GM12865 (cell line): ENCODE measurements at regions not wholly inside any gene's neighbourhood (a gene's known extent, or its start where the extent isn't known, plus 50 kb on each side); places are given as distances from the start of the nearest gene placed in this dataset.

Experiments
- DNase-seq: peaks from one replicate; pipeline ENCODE4 v3.0.0; 2010; ENCODE audit warnings: low read depth
- H3K4me3 ChIP-seq: 2 replicates; pipeline ENCODE4 v1.5.1; 2011; ENCODE audit warnings: mild to moderate bottlenecking, low read depth, low read length, control low read depth
- TF ChIP-seq, protein P1 (sequence below): IDR thresholded peaks from 2 replicates; pipeline ENCODE4 v1.5.1; 2011; ENCODE audit warnings: low read length, control low read depth, low read depth, inconsistent platforms; ENCODE audit not compliant: insufficient read depth; ENCODE audit errors: missing control alignments

DNA sequence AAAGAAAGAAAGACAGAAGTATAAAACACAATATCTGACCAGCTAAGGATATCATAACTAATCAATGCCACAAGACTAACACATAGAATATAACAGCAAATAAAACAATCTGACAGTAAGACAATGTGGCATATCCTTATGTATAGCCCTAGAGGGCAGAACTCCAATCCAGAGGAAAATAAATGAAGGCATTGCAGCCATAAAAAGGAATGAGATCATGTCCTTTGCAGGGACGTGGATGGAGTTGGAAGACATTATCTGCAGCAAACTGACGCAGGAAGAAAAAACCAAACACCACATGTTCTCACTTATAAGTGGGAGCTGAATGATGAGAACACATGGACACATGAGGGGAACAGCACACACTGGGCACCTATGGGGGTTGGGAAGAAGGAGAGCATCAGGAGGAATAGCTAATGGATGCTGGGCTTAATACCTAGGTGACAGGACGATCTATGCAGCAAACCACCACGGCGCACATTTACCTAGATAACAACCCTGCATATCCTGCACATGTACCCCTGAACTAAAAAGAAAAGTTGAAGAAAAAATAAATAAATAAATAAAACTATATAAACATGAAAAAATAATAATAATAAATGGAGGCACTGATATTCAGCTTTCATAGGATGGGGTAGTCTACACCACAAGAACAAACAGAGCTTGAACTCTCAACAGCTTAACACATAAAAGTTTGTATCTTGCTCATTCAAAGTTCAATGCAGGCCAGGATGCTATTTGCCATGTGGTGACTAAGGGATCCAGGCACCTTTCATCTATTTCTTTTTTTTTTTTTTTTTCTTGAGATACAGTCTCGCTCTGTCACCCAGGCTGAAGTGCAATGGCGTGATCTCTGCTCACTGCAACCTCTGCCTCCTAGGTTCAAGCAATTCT lies 66.1 kb upstream of the KAT6B start:
- TF ChIP-seq, protein P1, sequence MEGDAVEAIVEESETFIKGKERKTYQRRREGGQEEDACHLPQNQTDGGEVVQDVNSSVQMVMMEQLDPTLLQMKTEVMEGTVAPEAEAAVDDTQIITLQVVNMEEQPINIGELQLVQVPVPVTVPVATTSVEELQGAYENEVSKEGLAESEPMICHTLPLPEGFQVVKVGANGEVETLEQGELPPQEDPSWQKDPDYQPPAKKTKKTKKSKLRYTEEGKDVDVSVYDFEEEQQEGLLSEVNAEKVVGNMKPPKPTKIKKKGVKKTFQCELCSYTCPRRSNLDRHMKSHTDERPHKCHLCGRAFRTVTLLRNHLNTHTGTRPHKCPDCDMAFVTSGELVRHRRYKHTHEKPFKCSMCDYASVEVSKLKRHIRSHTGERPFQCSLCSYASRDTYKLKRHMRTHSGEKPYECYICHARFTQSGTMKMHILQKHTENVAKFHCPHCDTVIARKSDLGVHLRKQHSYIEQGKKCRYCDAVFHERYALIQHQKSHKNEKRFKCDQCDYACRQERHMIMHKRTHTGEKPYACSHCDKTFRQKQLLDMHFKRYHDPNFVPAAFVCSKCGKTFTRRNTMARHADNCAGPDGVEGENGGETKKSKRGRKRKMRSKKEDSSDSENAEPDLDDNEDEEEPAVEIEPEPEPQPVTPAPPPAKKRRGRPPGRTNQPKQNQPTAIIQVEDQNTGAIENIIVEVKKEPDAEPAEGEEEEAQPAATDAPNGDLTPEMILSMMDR: no peak
- no peak for DNase-seq
- no peak overlapping the region for H3K4me3 ChIP-seq

DNA sequence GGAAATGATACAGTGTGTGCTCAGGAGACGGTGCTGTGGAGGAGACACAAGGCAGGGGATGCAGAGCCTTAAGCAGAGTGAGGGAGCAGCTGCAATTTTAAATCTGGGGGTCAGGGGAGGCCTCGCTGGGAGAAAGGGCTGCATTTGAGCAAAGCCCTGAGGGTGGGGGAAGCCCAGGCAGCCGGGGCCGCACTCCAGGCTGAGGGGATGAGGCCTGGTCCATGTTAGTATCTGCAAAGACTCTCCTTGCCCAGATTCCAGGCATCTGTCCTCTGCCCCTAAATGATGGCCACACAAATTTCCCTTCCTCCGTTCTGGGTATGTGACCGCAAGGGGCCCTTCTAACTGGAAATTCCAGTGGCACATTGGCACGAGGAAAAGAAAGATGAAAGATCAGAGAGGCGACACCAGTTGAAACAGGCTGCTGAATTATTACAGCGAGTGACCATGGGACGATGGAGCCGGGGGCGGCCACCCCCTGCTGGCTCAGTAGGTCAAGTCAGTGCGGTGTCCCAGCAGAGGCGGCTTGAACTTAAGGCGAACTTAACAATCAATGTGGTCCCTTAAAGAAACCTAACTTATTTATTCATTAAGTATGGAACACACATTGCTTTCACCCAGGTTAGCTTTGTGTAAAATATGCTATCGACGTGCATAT lies 62.3 kb upstream of the KAT6B start:
- no peak overlapping the region for H3K4me3 ChIP-seq
- DNase-seq: no peak
- TF ChIP-seq, protein P1: no peak

DNA sequence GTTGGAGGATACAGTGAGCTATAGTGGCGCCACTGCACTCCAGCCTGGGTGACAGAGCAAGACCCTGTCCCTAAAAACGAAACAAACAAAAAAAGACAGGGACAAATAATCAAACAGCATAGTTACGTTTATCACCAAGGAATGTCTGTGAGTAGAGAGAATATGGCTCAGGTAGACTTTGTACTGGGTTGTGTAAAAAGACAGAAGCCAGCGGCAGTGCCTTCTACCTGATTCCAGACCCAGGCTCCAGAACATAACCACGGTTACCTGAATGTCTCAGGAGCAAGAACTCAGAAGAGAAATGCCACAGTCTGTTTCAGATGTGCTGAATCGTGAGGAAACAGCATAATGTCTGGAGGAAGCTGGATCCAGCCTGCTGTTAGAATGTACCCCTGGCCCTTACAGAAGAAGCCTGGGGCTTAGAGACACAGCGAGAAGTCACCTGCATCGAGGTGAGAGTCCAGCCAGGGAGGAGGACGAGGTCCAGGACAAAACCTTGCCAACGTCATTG lies 60.9 kb upstream of the KAT6B start:
- no peak overlapping the region for H3K4me3 ChIP-seq
- TF ChIP-seq, protein P1: no peak

DNA sequence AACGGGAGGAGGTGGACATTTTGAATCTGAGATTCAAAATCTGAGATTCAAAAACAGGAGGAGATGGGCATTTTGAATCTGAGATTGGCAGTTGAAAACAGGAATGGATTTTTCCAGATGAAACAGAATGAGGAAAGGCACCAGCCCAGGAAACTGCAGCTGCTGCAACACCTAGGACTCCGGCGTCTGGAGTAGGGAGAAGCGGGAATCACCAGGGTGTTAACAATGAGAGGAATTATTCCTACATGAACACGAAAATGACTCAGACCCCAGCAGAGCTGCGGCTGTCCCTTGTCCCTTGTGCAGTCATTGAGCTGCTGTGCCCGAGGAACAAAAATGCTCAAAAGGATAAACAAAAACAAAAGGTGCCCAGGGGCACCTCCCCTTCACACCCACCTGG lies 59.9 kb upstream of the KAT6B start:
- TF ChIP-seq, protein P1: no peak
- no peak overlapping the region for H3K4me3 ChIP-seq
- DNase-seq: no peak

More for the DNA sequence above, 60.9 kb upstream of the KAT6B start:
- no peak for DNase-seq

DNA sequence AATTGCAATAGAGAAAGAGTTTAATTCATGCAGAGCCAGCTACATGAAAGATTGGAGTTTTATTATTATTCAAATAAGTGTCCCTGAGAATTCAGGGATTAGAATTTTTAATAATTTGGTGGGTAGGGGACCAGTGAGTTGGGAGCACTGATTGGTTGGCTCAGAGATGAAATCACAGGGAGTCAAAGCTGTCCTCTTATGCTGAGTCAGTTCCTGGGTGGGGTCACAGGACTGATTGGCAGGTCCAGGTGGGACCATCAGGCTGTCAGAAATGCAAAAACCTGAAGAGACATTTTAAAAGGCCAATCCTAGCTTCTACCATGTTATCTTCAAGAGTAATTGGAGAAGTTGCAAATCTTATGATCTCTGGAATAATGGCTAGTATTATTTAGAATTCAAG lies 56.0 kb upstream of the KAT6B start:
- H3K4me3 ChIP-seq: no peak overlapping the region
- TF ChIP-seq, protein P1: no peak
- peak; percentile 28 for DNase-seq

DNA sequence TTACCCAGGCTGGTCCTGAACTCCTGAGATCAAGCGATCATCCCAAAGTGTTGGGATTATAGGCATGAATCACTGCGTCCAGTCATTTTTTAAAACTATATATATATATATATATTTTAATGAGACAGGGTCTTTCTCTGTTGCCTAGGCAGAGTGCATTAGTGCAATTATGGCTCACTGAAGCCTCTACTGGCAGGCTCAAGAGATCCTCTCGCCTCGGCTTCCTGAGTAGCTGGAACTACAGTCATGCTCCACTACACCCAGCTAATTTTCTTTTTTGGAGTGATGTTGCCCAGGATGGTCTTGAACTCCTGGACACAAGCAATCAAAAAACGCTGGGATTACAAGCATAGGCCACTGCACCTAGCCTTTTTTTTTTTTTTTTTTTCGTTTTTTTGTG lies 55.3 kb upstream of the KAT6B start:
- peak; percentile 12 for DNase-seq
- TF ChIP-seq, protein P1: peak; percentile 0
- no peak overlapping the region for H3K4me3 ChIP-seq
